NOMO-1 (cell line): ENCODE measurements at regions not wholly inside any gene's neighbourhood (a gene's known extent, or its start where the extent isn't known, plus 50 kb on each side); places are given as distances from the start of the nearest gene placed in this dataset.

ENCODE experiments used
- DNase-seq, 2 experiments: peaks; one replicate each; lab custom pipeline; 2025; ENCODE audit not compliant: unreplicated experiment in 2 of 2; lab: John Stamatoyannopoulos, UW

- DNase-seq, result no peak
Measured at GRCh38 chr1:216788671-216789070, 65.4 kb upstream of the ESRRG start.

GRCh38 chr1:216785737-216786136 is 62.5 kb upstream of the ESRRG start:
- no peak for DNase-seq

GRCh38 chr1:216785221-216785620 is 62.0 kb upstream of the ESRRG start:
- no peak for DNase-seq

GRCh38 chr1:216779686-216780085 is 56.5 kb upstream of the ESRRG start:
- DNase-seq, result peak in 1 of 2 experiments; percentile 14

GRCh38 chr1:216778737-216779136 is 55.5 kb upstream of the ESRRG start:
- peak in 1 of 2 experiments; percentile 50 for DNase-seq

GRCh38 chr1:216777148-216777547 is 53.9 kb upstream of the ESRRG start:
- no peak for DNase-seq
